ENCODE measurements at regions not wholly inside any gene's neighbourhood (a gene's known extent, or its start where the extent isn't known, plus 50 kb on each side); places are given as distances from the start of the nearest gene placed in this dataset.

GRCh38 chr4:138845664-138846063, 169.9 kb upstream of the NOCT start:
- Mint-ChIP-seq H3K9me3 (no peaks in the 10 kb centered on the region), H3K27ac (no peak overlapping the region), H3K4me3 (no peak overlapping the region), H3K4me1 (ENCODE audit: low read depth) (no peaks in the 10 kb centered on the region), H3K36me3 (ENCODE audit: low read depth) (no peaks in the 10 kb centered on the region), H3K27me3 (peaks cover 2% of the 10 kb centered on the region)
- intact Hi-C loops (cut with micrococcal nuclease), result no loop called here

- Mint-ChIP-seq H3K4me3 (no peak overlapping the region), H3K9me3 (no peaks in the 10 kb centered on the region), H3K27me3 (peaks cover 2% of the 10 kb centered on the region), H3K4me1 (ENCODE audit: low read depth) (no peaks in the 10 kb centered on the region), H3K36me3 (ENCODE audit: low read depth) (no peaks in the 10 kb centered on the region), H3K27ac (no peak overlapping the region)
- intact Hi-C loops (cut with micrococcal nuclease), result no loop called here
Observed at GRCh38 chr4:138845054-138845453, 170.5 kb upstream of the NOCT start.

GRCh38 chr4:138843616-138844015, 172.0 kb upstream of the NOCT start:
- Mint-ChIP-seq H3K4me3 (no peak overlapping the region), H3K4me1 (ENCODE audit: low read depth) (no peaks in the 10 kb centered on the region), H3K36me3 (ENCODE audit: low read depth) (no peaks in the 10 kb centered on the region), H3K27ac (no peak overlapping the region), H3K9me3 (no peaks in the 10 kb centered on the region), H3K27me3 (peaks cover 4% of the 10 kb centered on the region)
- intact Hi-C loops (cut with micrococcal nuclease), result no loop called here

GRCh38 chr4:138841343-138841742, 174.2 kb upstream of the NOCT start:
- H3K27me3 Mint-ChIP-seq, result peaks cover 4% of the 10 kb centered on the region
- no peaks in the 10 kb centered on the region for H3K36me3 Mint-ChIP-seq (ENCODE audit: low read depth)
- no peak overlapping the region for H3K4me3 Mint-ChIP-seq
- intact Hi-C loops (cut with micrococcal nuclease), result no loop called here
- H3K9me3 Mint-ChIP-seq, result no peaks in the 10 kb centered on the region
- H3K4me1 Mint-ChIP-seq (ENCODE audit: low read depth), result no peaks in the 10 kb centered on the region
- no peak overlapping the region for H3K27ac Mint-ChIP-seq

- Mint-ChIP-seq H3K36me3 (ENCODE audit: low read depth) (no peaks in the 10 kb centered on the region), H3K4me3 (no peak overlapping the region), H3K9me3 (no peaks in the 10 kb centered on the region), H3K27me3 (peaks cover 4% of the 10 kb centered on the region), H3K27ac (no peak overlapping the region), H3K4me1 (ENCODE audit: low read depth) (peaks cover 6% of the 10 kb centered on the region)
- intact Hi-C loops (cut with micrococcal nuclease), result no loop called here
Observed at GRCh38 chr4:138838251-138838650, 177.3 kb upstream of the NOCT start.

- Mint-ChIP-seq H3K27ac (no peak overlapping the region), H3K36me3 (ENCODE audit: low read depth) (no peaks in the 10 kb centered on the region), H3K27me3 (peaks cover 2% of the 10 kb centered on the region), H3K4me1 (ENCODE audit: low read depth) (peaks cover 14% of the 10 kb centered on the region), H3K9me3 (no peaks in the 10 kb centered on the region), H3K4me3 (no peak overlapping the region)
- intact Hi-C loops (cut with micrococcal nuclease), result no loop called here
Observed at GRCh38 chr4:138835832-138836533, 179.6 kb upstream of the NOCT start.

GRCh38 chr4:138833974-138834373, 181.6 kb upstream of the NOCT start:
- Mint-ChIP-seq H3K27ac (no peak overlapping the region), H3K4me3 (no peak overlapping the region), H3K9me3 (no peaks in the 10 kb centered on the region), H3K27me3 (no peaks in the 10 kb centered on the region), H3K4me1 (ENCODE audit: low read depth) (peaks cover 14% of the 10 kb centered on the region), H3K36me3 (ENCODE audit: low read depth) (no peaks in the 10 kb centered on the region)
- intact Hi-C loops (cut with micrococcal nuclease), result no loop called here

GRCh38 chr4:138832563-138832962, 183.0 kb upstream of the NOCT start:
- H3K9me3 Mint-ChIP-seq, result no peaks in the 10 kb centered on the region

GRCh38 chr4:138831948-138832347, 183.6 kb upstream of the NOCT start:
- H3K27ac Mint-ChIP-seq, result no peak overlapping the region
- no peak overlapping the region for H3K4me3 Mint-ChIP-seq
- no peaks in the 10 kb centered on the region for H3K9me3 Mint-ChIP-seq
- no peaks in the 10 kb centered on the region for H3K36me3 Mint-ChIP-seq (ENCODE audit: low read depth)
- intact Hi-C loops (cut with micrococcal nuclease), result no loop called here
- peaks cover 14% of the 10 kb centered on the region for H3K4me1 Mint-ChIP-seq (ENCODE audit: low read depth)
- H3K27me3 Mint-ChIP-seq, result no peaks in the 10 kb centered on the region

More at GRCh38 chr4:138832563-138832962, 183.0 kb upstream of the NOCT start:
- Mint-ChIP-seq H3K4me3 (no peak overlapping the region), H3K36me3 (ENCODE audit: low read depth) (no peaks in the 10 kb centered on the region), H3K4me1 (ENCODE audit: low read depth) (peaks cover 14% of the 10 kb centered on the region), H3K27ac (no peak overlapping the region), H3K27me3 (no peaks in the 10 kb centered on the region)
- intact Hi-C loops (cut with micrococcal nuclease), result no loop called here

GRCh38 chr4:138828926-138829325, 186.7 kb upstream of the NOCT start:
- intact Hi-C loops (cut with micrococcal nuclease), result no loop called here
- no peak overlapping the region for H3K27ac Mint-ChIP-seq
- no peaks in the 10 kb centered on the region for H3K9me3 Mint-ChIP-seq
- no peaks in the 10 kb centered on the region for H3K36me3 Mint-ChIP-seq (ENCODE audit: low read depth)
- H3K4me1 Mint-ChIP-seq (ENCODE audit: low read depth), result peaks cover 14% of the 10 kb centered on the region
- H3K4me3 Mint-ChIP-seq, result no peak overlapping the region
- H3K27me3 Mint-ChIP-seq, result no peaks in the 10 kb centered on the region

GRCh38 chr4:138826754-138827153, 188.8 kb upstream of the NOCT start:
- no peak overlapping the region for H3K27ac Mint-ChIP-seq
- intact Hi-C loops (cut with micrococcal nuclease), result no loop called here
- H3K9me3 Mint-ChIP-seq, result no peaks in the 10 kb centered on the region
- H3K4me1 Mint-ChIP-seq (ENCODE audit: low read depth), result no peaks in the 10 kb centered on the region
- H3K4me3 Mint-ChIP-seq, result no peak overlapping the region
- no peaks in the 10 kb centered on the region for H3K36me3 Mint-ChIP-seq (ENCODE audit: low read depth)
- peaks cover 3% of the 10 kb centered on the region for H3K27me3 Mint-ChIP-seq

- Mint-ChIP-seq H3K36me3 (ENCODE audit: low read depth) (no peaks in the 10 kb centered on the region), H3K4me1 (ENCODE audit: low read depth) (no peaks in the 10 kb centered on the region), H3K4me3 (no peak overlapping the region), H3K9me3 (no peaks in the 10 kb centered on the region), H3K27me3 (peaks cover 3% of the 10 kb centered on the region), H3K27ac (no peak overlapping the region)
- intact Hi-C loops (cut with micrococcal nuclease), result no loop called here
Observed at GRCh38 chr4:138826322-138826721, 189.3 kb upstream of the NOCT start.

GRCh38 chr4:138821331-138821730, 194.2 kb upstream of the NOCT start:
- Mint-ChIP-seq H3K27ac (no peak overlapping the region), H3K4me3 (no peak overlapping the region), H3K4me1 (ENCODE audit: low read depth) (no peaks in the 10 kb centered on the region), H3K27me3 (peaks cover 3% of the 10 kb centered on the region), H3K36me3 (ENCODE audit: low read depth) (no peaks in the 10 kb centered on the region), H3K9me3 (no peaks in the 10 kb centered on the region)
- intact Hi-C loops (cut with micrococcal nuclease), result no loop called here

- Mint-ChIP-seq H3K36me3 (ENCODE audit: low read depth) (no peaks in the 10 kb centered on the region), H3K4me3 (no peak overlapping the region), H3K27ac (no peak overlapping the region), H3K9me3 (no peaks in the 10 kb centered on the region), H3K27me3 (peaks cover 3% of the 10 kb centered on the region), H3K4me1 (ENCODE audit: low read depth) (no peaks in the 10 kb centered on the region)
- intact Hi-C loops (cut with micrococcal nuclease), result no loop called here
Observed at GRCh38 chr4:138816875-138817274, 198.7 kb upstream of the NOCT start.

- intact Hi-C loops (cut with micrococcal nuclease), result no loop called here
- Mint-ChIP-seq H3K9me3 (no peaks in the 10 kb centered on the region), H3K27ac (no peak overlapping the region)
Observed at GRCh38 chr4:138815811-138816210, 199.8 kb upstream of the NOCT start.

More at GRCh38 chr4:138815811-138816210, 199.8 kb upstream of the NOCT start:
- Mint-ChIP-seq H3K4me1 (ENCODE audit: low read depth) (no peaks in the 10 kb centered on the region), H3K27me3 (peaks cover 3% of the 10 kb centered on the region), H3K36me3 (ENCODE audit: low read depth) (no peaks in the 10 kb centered on the region), H3K4me3 (no peak overlapping the region)

Data from dendritic cell treated with granulocyte-macrophage colony-stimulating factor and Interleukin-4, amounts not matched to agents 40 ng/mL and 50 ng/mL, for 4 days (primary cell).